Fibroblast of lung (primary cell): ENCODE measurements at regions not wholly inside any gene's neighbourhood (a gene's known extent, or its start where the extent isn't known, plus 50 kb on each side); places are given as distances from the start of the nearest gene placed in this dataset.

Experiments used
- DNase-seq, 2 donors: peaks; one replicate each; pipeline versions ENCODE4 v3.0.0 to v3.0.0-alpha.2; 2010; ENCODE audit warnings: low read depth in 2 of 2
- H2AFZ ChIP-seq: 2 replicates; pipeline ENCODE4 v1.5.1; 2012; ENCODE audit warnings: low read length, control low read depth, inconsistent platforms
- H3K27ac ChIP-seq: 2 replicates; pipeline ENCODE4 v1.5.1; 2011; ENCODE audit warnings: low read length, control low read depth; ENCODE audit not compliant: insufficient read depth
- H3K27me3 ChIP-seq: 2 replicates; pipeline ENCODE4 v1.5.1; 2011; ENCODE audit warnings: mild to moderate bottlenecking, low read length; ENCODE audit not compliant: control insufficient read depth, insufficient read depth
- H3K36me3 ChIP-seq: 2 replicates; pipeline ENCODE4 v1.5.1; 2011; ENCODE audit warnings: low read length; ENCODE audit not compliant: control insufficient read depth, insufficient read depth
- H3K4me1 ChIP-seq: 2 replicates; pipeline ENCODE4 v1.5.1; 2011; ENCODE audit warnings: low read length; ENCODE audit not compliant: control insufficient read depth, insufficient read depth; ENCODE audit errors: extremely low read depth
- H3K4me2 ChIP-seq: 2 replicates; pipeline ENCODE4 v1.5.1; 2011; ENCODE audit warnings: low read length, control low read depth; ENCODE audit not compliant: insufficient read depth; ENCODE audit errors: extremely low read depth
- H3K4me3 ChIP-seq, 4 experiments: fragments of 200-600 bp in 1 of 4; sonication (generic) in 1 of 4; replicated peaks in 1 of 4; 2 replicates each; pipeline ENCODE4 v1.5.1; 2011 to 2016; ENCODE audit warnings: low read length in 4 of 4, low read depth in 3 of 4, mild to moderate bottlenecking in 3 of 4, control low read depth in 2 of 4, inconsistent platforms in 1 of 4, mixed read lengths in 1 of 4; ENCODE audit not compliant: insufficient read depth in 1 of 4; ENCODE audit errors: control extremely low read depth in 1 of 4
- H3K79me2 ChIP-seq: 2 replicates; pipeline ENCODE4 v1.5.1; 2012; ENCODE audit warnings: mild to moderate bottlenecking, low read length, inconsistent platforms; ENCODE audit not compliant: control insufficient read depth, insufficient read depth
- H3K9ac ChIP-seq: 2 replicates; pipeline ENCODE4 v1.5.1; 2011; ENCODE audit warnings: mild to moderate bottlenecking, low read length, control low read depth; ENCODE audit not compliant: insufficient read depth
- H3K9me3 ChIP-seq: 2 replicates; pipeline ENCODE4 v1.5.1; 2012; ENCODE audit warnings: low read depth, low read length; ENCODE audit not compliant: control insufficient read depth, insufficient read depth
- H4K20me1 ChIP-seq: 2 replicates; pipeline ENCODE4 v1.5.1; 2011; ENCODE audit warnings: low read length; ENCODE audit not compliant: control insufficient read depth, insufficient read depth; ENCODE audit errors: extremely low read depth
- CTCF ChIP-seq, 2 donors: IDR thresholded peaks in 1 of 2; conservative IDR thresholded peaks in 1 of 2; 1 replicate in 1 of 2; 2 replicates in 1 of 2; pipeline ENCODE4 v1.5.1; 2011 to 2012; ENCODE audit warnings: low read length in 2 of 2, control low read depth in 1 of 2, inconsistent platforms in 1 of 2, low read depth in 1 of 2, mild to moderate bottlenecking in 1 of 2
- EZH2 ChIP-seq: IDR thresholded peaks from 2 replicates; pipeline ENCODE4 v1.5.1; 2012; ENCODE audit warnings: low read length, control low read depth, mild to moderate bottlenecking; ENCODE audit errors: missing control alignments

GRCh38 chr2:217179854-217180253, 320.0 kb upstream of the TNP1 start:
- no peak overlapping the region for H3K27ac ChIP-seq
- no peak for DNase-seq
- no peak overlapping the region for H3K4me3 ChIP-seq
- H3K4me2 ChIP-seq = no peak overlapping the region
- no peaks in the 10 kb centered on the region for H3K36me3 ChIP-seq
- H3K79me2 ChIP-seq = no peaks in the 10 kb centered on the region
- no peaks in the 10 kb centered on the region for H4K20me1 ChIP-seq
- TF ChIP-seq CTCF (conservative IDR thresholded peaks at IDR 0.05 in 1 of 2, IDR thresholded peaks at IDR 0.05 in 1 of 2; ENCODE audit: low read depth in 1 of 2, low read length in 2 of 2) (no peak), EZH2 (no peak)
- H3K9ac ChIP-seq = no peak overlapping the region
- no peak overlapping the region for H2AFZ ChIP-seq
- H3K27me3 ChIP-seq = no peaks in the 10 kb centered on the region
- H3K9me3 ChIP-seq = no peaks in the 10 kb centered on the region
- H3K4me1 ChIP-seq = no peaks in the 10 kb centered on the region

GRCh38 chr2:217178341-217178740, 318.5 kb upstream of the TNP1 start:
- no peak overlapping the region for H3K4me2 ChIP-seq
- DNase-seq = no peak
- H3K4me1 ChIP-seq = no peaks in the 10 kb centered on the region
- H3K27me3 ChIP-seq = no peaks in the 10 kb centered on the region
- H3K79me2 ChIP-seq = no peaks in the 10 kb centered on the region
- no peak overlapping the region for H3K27ac ChIP-seq
- H2AFZ ChIP-seq = no peak overlapping the region
- no peaks in the 10 kb centered on the region for H3K36me3 ChIP-seq
- TF ChIP-seq CTCF (conservative IDR thresholded peaks at IDR 0.05 in 1 of 2, IDR thresholded peaks at IDR 0.05 in 1 of 2; ENCODE audit: low read depth in 1 of 2, low read length in 2 of 2) (no peak), EZH2 (no peak)
- no peaks in the 10 kb centered on the region for H3K9me3 ChIP-seq
- no peak overlapping the region for H3K9ac ChIP-seq
- H3K4me3 ChIP-seq = no peak overlapping the region
- H4K20me1 ChIP-seq = no peaks in the 10 kb centered on the region

GRCh38 chr2:217177720-217178119, 317.9 kb upstream of the TNP1 start:
- Histone ChIP-seq H3K4me2 (no peak overlapping the region), H3K36me3 (no peaks in the 10 kb centered on the region), H3K27me3 (no peaks in the 10 kb centered on the region), H3K4me3 (no peak overlapping the region), H3K79me2 (no peaks in the 10 kb centered on the region), H3K9ac (no peak overlapping the region), H3K27ac (no peak overlapping the region), H3K9me3 (no peaks in the 10 kb centered on the region), H2AFZ (no peak overlapping the region), H4K20me1 (no peaks in the 10 kb centered on the region), H3K4me1 (no peaks in the 10 kb centered on the region)
- no peak for DNase-seq
- TF ChIP-seq CTCF (conservative IDR thresholded peaks at IDR 0.05 in 1 of 2, IDR thresholded peaks at IDR 0.05 in 1 of 2; ENCODE audit: low read depth in 1 of 2, low read length in 2 of 2) = no peak
- TF ChIP-seq EZH2 = no peak
